WTC11 (cell line): ENCODE measurements at regions not wholly inside any gene's neighbourhood (a gene's known extent, or its start where the extent isn't known, plus 50 kb on each side); places are given as distances from the start of the nearest gene placed in this dataset.

Experiments used
- ATAC-seq: fragments of 200-7000 bp; cut with Tn5 transposase; 2 replicates; pipeline ENCODE4 v1.10.0; 2021; ENCODE audit warnings: mild to moderate bottlenecking, moderate library complexity
- CTCF ChIA-PET: fragments of 300-600 bp; sonication (Branson Sonifier 250); formaldehyde crosslinking; loops from one replicate; lab custom pipeline; 2021; ENCODE audit warnings: antibody characterized with exemption; lab: Charles Lee
- POLR2A ChIA-PET: fragments of 350-600 bp; sonication (Branson Sonifier 250); formaldehyde crosslinking; loops from one replicate; lab custom pipeline; 2021; ENCODE audit warnings: antibody characterized with exemption; lab: Charles Lee
- DNase-seq: peaks from one replicate; pipeline ENCODE4 v3.0.0; 2021; ENCODE audit warnings: low spot score
- H3K27ac Mint-ChIP-seq: 2 replicates; pipeline ENCODE4 v1.8.0; 2021; ENCODE audit warnings: mixed read lengths
- H3K27me3 Mint-ChIP-seq: 2 replicates; pipeline ENCODE4 v1.8.0; 2021; ENCODE audit warnings: low read depth, mild to moderate bottlenecking, moderate library complexity, mixed read lengths
- H3K36me3 Mint-ChIP-seq: 2 replicates; pipeline ENCODE4 v1.8.0; 2021; ENCODE audit warnings: mixed read lengths
- H3K4me1 Mint-ChIP-seq: 2 replicates; pipeline ENCODE4 v1.8.0; 2022; ENCODE audit warnings: mixed read lengths
- H3K4me3 Mint-ChIP-seq: 2 replicates; pipeline ENCODE4 v1.8.0; 2021; ENCODE audit warnings: mild to moderate bottlenecking, moderate library complexity, mixed read lengths
- H3K9me3 Mint-ChIP-seq: 2 replicates; pipeline ENCODE4 v1.8.0; 2021; ENCODE audit warnings: mixed read lengths
- CBFB ChIP-seq: sonication (generic); formaldehyde crosslinking; IDR thresholded peaks from 2 replicates; pipeline ENCODE4 v1.8.1; 2022; ENCODE audit warnings: mild to moderate bottlenecking, low read depth, missing genetic modification reagents
- CREM ChIP-seq: sonication (generic); formaldehyde crosslinking; IDR thresholded peaks from 2 replicates; pipeline ENCODE4 v1.8.1; 2022; ENCODE audit warnings: mild to moderate bottlenecking, missing genetic modification reagents, moderate library complexity
- ESRRA ChIP-seq: sonication (generic); formaldehyde crosslinking; IDR thresholded peaks from 2 replicates; pipeline ENCODE4 v1.8.1; 2022; ENCODE audit warnings: mild to moderate bottlenecking, missing genetic modification reagents, borderline replicate concordance
- ETV6 ChIP-seq: sonication (generic); formaldehyde crosslinking; IDR thresholded peaks from 2 replicates; pipeline ENCODE4 v1.8.1; 2022; ENCODE audit warnings: mild to moderate bottlenecking, missing genetic modification reagents
- GTF2I ChIP-seq: fragments of 250-450 bp; sonication (Bioruptor Pico); conservative IDR thresholded peaks from 2 replicates; pipeline ENCODE4 v1.4.0; 2021; ENCODE audit warnings: mild to moderate bottlenecking
- JAZF1 ChIP-seq: fragments of 250-450 bp; sonication (Bioruptor Pico); IDR thresholded peaks from 2 replicates; pipeline ENCODE4 v1.9.0; 2021; ENCODE audit warnings: moderate library complexity, mild to moderate bottlenecking, inconsistent platforms
- MXD4 ChIP-seq: fragments of 250-450 bp; sonication (Bioruptor Pico); IDR thresholded peaks from 2 replicates; pipeline ENCODE4 v1.8.0; 2021; ENCODE audit warnings: mild to moderate bottlenecking, moderate library complexity, borderline replicate concordance
- NFATC4 ChIP-seq: fragments of 250-450 bp; sonication (Bioruptor Pico); IDR thresholded peaks from 2 replicates; pipeline ENCODE4 v1.9.0; 2021; ENCODE audit warnings: mild to moderate bottlenecking
- NFE2L1 ChIP-seq: sonication (generic); formaldehyde crosslinking; IDR thresholded peaks from 2 replicates; pipeline ENCODE4 v1.8.1; 2023; ENCODE audit warnings: missing genetic modification reagents
- NR2C2 ChIP-seq: sonication (generic); formaldehyde crosslinking; IDR thresholded peaks from 2 replicates; pipeline ENCODE4 v1.8.0; 2022; ENCODE audit warnings: mild to moderate bottlenecking, missing genetic modification reagents
- SMAD3 ChIP-seq: sonication (generic); formaldehyde crosslinking; IDR thresholded peaks from 2 replicates; pipeline ENCODE4 v1.8.0; 2022; ENCODE audit warnings: missing genetic modification reagents, mild to moderate bottlenecking, borderline replicate concordance
- SMAD4 ChIP-seq: sonication (generic); formaldehyde crosslinking; IDR thresholded peaks from 2 replicates; pipeline ENCODE4 v1.8.0; 2022; ENCODE audit warnings: mild to moderate bottlenecking, missing genetic modification reagents
- ZNF138 ChIP-seq: sonication (generic); formaldehyde crosslinking; conservative IDR thresholded peaks from 2 replicates; pipeline ENCODE4 v1.8.1; 2022; ENCODE audit warnings: mild to moderate bottlenecking, moderate library complexity, missing genetic modification reagents
- ZNF232 ChIP-seq: sonication (generic); formaldehyde crosslinking; IDR thresholded peaks from 2 replicates; pipeline ENCODE4 v1.8.0; 2022; ENCODE audit warnings: mild to moderate bottlenecking, missing genetic modification reagents
- ZNF416 ChIP-seq: fragments of 250-450 bp; sonication (Bioruptor Pico); IDR thresholded peaks from 2 replicates; pipeline ENCODE4 v1.9.0; 2021; ENCODE audit warnings: mild to moderate bottlenecking, inconsistent platforms
- ZNF423 ChIP-seq: fragments of 250-450 bp; sonication (Bioruptor Pico); IDR thresholded peaks from 2 replicates; pipeline ENCODE4 v2.1.2; 2022; ENCODE audit warnings: mild to moderate bottlenecking, moderate library complexity
- ZNF671 ChIP-seq: fragments of 250-450 bp; sonication (Bioruptor Pico); IDR thresholded peaks from 2 replicates; pipeline ENCODE4 v1.8.0; 2021; ENCODE audit warnings: mild to moderate bottlenecking
- TF ChIP-seq, protein P1 (sequence below): sonication (generic); formaldehyde crosslinking; IDR thresholded peaks from 2 replicates; pipeline ENCODE4 v1.8.1; 2023; ENCODE audit warnings: mild to moderate bottlenecking, missing genetic modification reagents, moderate library complexity
- TF ChIP-seq, protein P2 (sequence below): sonication (generic); formaldehyde crosslinking; IDR thresholded peaks from 2 replicates; pipeline ENCODE4 v1.8.1; 2022; ENCODE audit warnings: missing genetic modification reagents, borderline replicate concordance
- TF ChIP-seq, protein P3 (sequence below): fragments of 200-600 bp; IDR thresholded peaks from 2 replicates; pipeline ENCODE4 v1.8.0; 2022; ENCODE audit warnings: antibody characterized with exemption
- TF ChIP-seq, protein P4 (sequence below): sonication (generic); formaldehyde crosslinking; IDR thresholded peaks from 2 replicates; pipeline ENCODE4 v1.8.0; 2022; ENCODE audit warnings: missing genetic modification reagents
- TF ChIP-seq, protein P5 (sequence below): sonication (generic); formaldehyde crosslinking; IDR thresholded peaks from 2 replicates; pipeline ENCODE4 v1.8.1; 2022; ENCODE audit warnings: low read depth, mild to moderate bottlenecking, moderate library complexity, missing genetic modification reagents, borderline replicate concordance
- TF ChIP-seq, protein P6 (sequence below): sonication (generic); formaldehyde crosslinking; IDR thresholded peaks from 2 replicates; pipeline ENCODE4 v1.8.1; 2022; ENCODE audit warnings: mild to moderate bottlenecking, missing genetic modification reagents, moderate library complexity, borderline replicate concordance
- TF ChIP-seq, protein P7 (sequence below): fragments of 250-450 bp; sonication (Bioruptor Pico); IDR thresholded peaks from 2 replicates; pipeline ENCODE4 v1.9.0; 2021; ENCODE audit warnings: mild to moderate bottlenecking
- TF ChIP-seq, protein P8 (sequence below): sonication (generic); formaldehyde crosslinking; IDR thresholded peaks from 2 replicates; pipeline ENCODE4 v1.8.1; 2022; ENCODE audit warnings: mild to moderate bottlenecking, moderate library complexity, missing genetic modification reagents

DNA sequence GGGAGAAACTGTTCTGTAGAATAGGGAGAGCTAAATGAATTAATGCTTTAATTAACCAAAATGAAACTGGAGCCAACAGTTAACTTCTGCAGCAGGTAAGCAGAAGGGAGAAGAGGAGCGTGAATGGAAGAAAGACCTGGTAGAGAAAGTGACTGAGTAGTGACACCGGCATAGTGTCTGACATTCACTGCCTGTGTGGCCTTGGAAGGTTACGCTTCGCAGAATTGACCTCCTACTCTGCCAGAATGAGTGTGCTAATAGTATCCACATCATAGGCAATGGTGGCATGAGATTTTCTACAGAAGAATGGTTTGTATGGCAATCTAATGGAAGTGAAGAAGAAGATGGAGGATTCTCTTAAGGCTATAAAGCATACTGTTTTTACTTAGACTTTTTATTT, 614.4 kb downstream of the CPS1 start:
- H3K4me3 Mint-ChIP-seq, result no peak overlapping the region
- DNase-seq (no peak), ATAC-seq (no peak)
- no peak overlapping the region; the same call in 1 of the 2 replicates for H3K27ac Mint-ChIP-seq
- ChIA-PET POLR2A (no interaction called here), CTCF (interaction anchor here (2.1 kb wide), 1 partner anchor 13 kb away, joined by 5 read pairs; no protein-coding TSS in a partner anchor)
- H3K27me3 Mint-ChIP-seq, result no peaks in the 10 kb centered on the region
- H3K4me1 Mint-ChIP-seq, result no peaks in the 10 kb centered on the region
- TF ChIP-seq ZNF671 (CRISPR knock-in tag) (no peak), ZNF138 (CRISPR knock-in tag) (no peak), NR2C2 (no peak), NFE2L1 (CRISPR knock-in tag) (no peak), JAZF1 (CRISPR knock-in tag) (no peak), SMAD4 (CRISPR knock-in tag) (no peak), ZNF423 (CRISPR knock-in tag) (no peak), NFATC4 (no peak), CBFB (CRISPR knock-in tag) (no peak), ETV6 (CRISPR knock-in tag) (no peak), ZNF416 (CRISPR knock-in tag) (no peak), MXD4 (CRISPR knock-in tag) (no peak)
- TF ChIP-seq, protein P1, sequence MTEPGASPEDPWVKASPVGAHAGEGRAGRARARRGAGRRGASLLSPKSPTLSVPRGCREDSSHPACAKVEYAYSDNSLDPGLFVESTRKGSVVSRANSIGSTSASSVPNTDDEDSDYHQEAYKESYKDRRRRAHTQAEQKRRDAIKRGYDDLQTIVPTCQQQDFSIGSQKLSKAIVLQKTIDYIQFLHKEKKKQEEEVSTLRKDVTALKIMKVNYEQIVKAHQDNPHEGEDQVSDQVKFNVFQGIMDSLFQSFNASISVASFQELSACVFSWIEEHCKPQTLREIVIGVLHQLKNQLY (CRISPR knock-in tag), result no peak
- TF ChIP-seq, protein P2, sequence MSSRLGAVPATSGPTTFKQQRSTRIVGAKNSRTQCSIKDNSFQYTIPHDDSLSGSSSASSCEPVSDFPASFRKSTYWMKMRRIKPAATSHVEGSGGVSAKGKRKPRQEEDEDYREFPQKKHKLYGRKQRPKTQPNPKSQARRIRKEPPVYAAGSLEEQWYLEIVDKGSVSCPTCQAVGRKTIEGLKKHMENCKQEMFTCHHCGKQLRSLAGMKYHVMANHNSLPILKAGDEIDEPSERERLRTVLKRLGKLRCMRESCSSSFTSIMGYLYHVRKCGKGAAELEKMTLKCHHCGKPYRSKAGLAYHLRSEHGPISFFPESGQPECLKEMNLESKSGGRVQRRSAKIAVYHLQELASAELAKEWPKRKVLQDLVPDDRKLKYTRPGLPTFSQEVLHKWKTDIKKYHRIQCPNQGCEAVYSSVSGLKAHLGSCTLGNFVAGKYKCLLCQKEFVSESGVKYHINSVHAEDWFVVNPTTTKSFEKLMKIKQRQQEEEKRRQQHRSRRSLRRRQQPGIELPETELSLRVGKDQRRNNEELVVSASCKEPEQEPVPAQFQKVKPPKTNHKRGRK (CRISPR knock-in tag), result no peak
- TF ChIP-seq, protein P3, sequence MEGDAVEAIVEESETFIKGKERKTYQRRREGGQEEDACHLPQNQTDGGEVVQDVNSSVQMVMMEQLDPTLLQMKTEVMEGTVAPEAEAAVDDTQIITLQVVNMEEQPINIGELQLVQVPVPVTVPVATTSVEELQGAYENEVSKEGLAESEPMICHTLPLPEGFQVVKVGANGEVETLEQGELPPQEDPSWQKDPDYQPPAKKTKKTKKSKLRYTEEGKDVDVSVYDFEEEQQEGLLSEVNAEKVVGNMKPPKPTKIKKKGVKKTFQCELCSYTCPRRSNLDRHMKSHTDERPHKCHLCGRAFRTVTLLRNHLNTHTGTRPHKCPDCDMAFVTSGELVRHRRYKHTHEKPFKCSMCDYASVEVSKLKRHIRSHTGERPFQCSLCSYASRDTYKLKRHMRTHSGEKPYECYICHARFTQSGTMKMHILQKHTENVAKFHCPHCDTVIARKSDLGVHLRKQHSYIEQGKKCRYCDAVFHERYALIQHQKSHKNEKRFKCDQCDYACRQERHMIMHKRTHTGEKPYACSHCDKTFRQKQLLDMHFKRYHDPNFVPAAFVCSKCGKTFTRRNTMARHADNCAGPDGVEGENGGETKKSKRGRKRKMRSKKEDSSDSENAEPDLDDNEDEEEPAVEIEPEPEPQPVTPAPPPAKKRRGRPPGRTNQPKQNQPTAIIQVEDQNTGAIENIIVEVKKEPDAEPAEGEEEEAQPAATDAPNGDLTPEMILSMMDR, result no peak
- H3K9me3 Mint-ChIP-seq, result no peaks in the 10 kb centered on the region
- H3K36me3 Mint-ChIP-seq, result no peaks in the 10 kb centered on the region

DNA sequence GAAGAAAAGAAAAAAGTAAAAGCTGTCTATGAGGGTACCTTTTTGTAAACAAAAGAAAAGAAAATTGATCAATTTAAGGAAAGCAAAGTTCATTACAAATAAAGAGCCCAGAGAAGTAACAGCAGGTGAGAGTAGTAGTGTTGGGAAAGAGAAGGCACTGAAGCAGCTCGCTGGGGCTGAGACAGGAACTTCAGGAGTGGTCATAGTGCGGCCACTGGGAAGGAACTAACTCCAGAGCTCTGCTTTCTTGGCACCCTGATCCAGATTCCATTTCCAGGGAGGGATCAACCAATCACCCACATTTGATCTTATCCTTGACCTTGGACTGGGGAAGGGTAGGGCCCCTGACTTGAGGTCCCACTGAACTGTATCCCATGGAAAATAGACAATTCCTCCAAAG, 617.6 kb downstream of the CPS1 start:
- no peak for ATAC-seq
- H3K27ac Mint-ChIP-seq, result no peak overlapping the region
- ChIA-PET POLR2A (no interaction called here), CTCF (no interaction called here)
- H3K27me3 Mint-ChIP-seq, result no peaks in the 10 kb centered on the region
- H3K4me1 Mint-ChIP-seq, result no peaks in the 10 kb centered on the region
- no peaks in the 10 kb centered on the region for H3K36me3 Mint-ChIP-seq
- H3K4me3 Mint-ChIP-seq, result no peak overlapping the region
- no peak for DNase-seq
- H3K9me3 Mint-ChIP-seq, result no peaks in the 10 kb centered on the region
- no peak for TF ChIP-seq SMAD3 (CRISPR knock-in tag)
- TF ChIP-seq, protein P4, sequence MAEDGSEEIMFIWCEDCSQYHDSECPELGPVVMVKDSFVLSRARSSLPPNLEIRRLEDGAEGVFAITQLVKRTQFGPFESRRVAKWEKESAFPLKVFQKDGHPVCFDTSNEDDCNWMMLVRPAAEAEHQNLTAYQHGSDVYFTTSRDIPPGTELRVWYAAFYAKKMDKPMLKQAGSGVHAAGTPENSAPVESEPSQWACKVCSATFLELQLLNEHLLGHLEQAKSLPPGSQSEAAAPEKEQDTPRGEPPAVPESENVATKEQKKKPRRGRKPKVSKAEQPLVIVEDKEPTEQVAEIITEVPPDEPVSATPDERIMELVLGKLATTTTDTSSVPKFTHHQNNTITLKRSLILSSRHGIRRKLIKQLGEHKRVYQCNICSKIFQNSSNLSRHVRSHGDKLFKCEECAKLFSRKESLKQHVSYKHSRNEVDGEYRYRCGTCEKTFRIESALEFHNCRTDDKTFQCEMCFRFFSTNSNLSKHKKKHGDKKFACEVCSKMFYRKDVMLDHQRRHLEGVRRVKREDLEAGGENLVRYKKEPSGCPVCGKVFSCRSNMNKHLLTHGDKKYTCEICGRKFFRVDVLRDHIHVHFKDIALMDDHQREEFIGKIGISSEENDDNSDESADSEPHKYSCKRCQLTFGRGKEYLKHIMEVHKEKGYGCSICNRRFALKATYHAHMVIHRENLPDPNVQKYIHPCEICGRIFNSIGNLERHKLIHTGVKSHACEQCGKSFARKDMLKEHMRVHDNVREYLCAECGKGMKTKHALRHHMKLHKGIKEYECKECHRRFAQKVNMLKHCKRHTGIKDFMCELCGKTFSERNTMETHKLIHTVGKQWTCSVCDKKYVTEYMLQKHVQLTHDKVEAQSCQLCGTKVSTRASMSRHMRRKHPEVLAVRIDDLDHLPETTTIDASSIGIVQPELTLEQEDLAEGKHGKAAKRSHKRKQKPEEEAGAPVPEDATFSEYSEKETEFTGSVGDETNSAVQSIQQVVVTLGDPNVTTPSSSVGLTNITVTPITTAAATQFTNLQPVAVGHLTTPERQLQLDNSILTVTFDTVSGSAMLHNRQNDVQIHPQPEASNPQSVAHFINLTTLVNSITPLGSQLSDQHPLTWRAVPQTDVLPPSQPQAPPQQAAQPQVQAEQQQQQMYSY (CRISPR knock-in tag), result no peak
- TF ChIP-seq, protein P5, sequence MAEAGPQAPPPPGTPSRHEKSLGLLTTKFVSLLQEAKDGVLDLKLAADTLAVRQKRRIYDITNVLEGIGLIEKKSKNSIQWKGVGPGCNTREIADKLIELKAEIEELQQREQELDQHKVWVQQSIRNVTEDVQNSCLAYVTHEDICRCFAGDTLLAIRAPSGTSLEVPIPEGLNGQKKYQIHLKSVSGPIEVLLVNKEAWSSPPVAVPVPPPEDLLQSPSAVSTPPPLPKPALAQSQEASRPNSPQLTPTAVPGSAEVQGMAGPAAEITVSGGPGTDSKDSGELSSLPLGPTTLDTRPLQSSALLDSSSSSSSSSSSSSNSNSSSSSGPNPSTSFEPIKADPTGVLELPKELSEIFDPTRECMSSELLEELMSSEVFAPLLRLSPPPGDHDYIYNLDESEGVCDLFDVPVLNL (CRISPR knock-in tag), result no peak
- no peak for TF ChIP-seq ZNF232 (CRISPR knock-in tag)
- TF ChIP-seq, protein P6, sequence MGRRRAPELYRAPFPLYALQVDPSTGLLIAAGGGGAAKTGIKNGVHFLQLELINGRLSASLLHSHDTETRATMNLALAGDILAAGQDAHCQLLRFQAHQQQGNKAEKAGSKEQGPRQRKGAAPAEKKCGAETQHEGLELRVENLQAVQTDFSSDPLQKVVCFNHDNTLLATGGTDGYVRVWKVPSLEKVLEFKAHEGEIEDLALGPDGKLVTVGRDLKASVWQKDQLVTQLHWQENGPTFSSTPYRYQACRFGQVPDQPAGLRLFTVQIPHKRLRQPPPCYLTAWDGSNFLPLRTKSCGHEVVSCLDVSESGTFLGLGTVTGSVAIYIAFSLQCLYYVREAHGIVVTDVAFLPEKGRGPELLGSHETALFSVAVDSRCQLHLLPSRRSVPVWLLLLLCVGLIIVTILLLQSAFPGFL (CRISPR knock-in tag), result no peak
- no peak for TF ChIP-seq ETV6 (CRISPR knock-in tag)
- TF ChIP-seq CREM (CRISPR knock-in tag), result no peak
- TF ChIP-seq, protein P1 (CRISPR knock-in tag), result no peak
- TF ChIP-seq GTF2I (CRISPR knock-in tag), result no peak
- no peak for TF ChIP-seq ESRRA (CRISPR knock-in tag)
- TF ChIP-seq, protein P7, sequence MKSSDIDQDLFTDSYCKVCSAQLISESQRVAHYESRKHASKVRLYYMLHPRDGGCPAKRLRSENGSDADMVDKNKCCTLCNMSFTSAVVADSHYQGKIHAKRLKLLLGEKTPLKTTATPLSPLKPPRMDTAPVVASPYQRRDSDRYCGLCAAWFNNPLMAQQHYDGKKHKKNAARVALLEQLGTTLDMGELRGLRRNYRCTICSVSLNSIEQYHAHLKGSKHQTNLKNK (CRISPR knock-in tag), result no peak
- TF ChIP-seq, protein P8, sequence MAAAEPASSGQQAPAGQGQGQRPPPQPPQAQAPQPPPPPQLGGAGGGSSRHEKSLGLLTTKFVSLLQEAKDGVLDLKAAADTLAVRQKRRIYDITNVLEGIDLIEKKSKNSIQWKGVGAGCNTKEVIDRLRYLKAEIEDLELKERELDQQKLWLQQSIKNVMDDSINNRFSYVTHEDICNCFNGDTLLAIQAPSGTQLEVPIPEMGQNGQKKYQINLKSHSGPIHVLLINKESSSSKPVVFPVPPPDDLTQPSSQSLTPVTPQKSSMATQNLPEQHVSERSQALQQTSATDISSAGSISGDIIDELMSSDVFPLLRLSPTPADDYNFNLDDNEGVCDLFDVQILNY, result no peak
